HepG2 (cell line): ENCODE measurements at regions not wholly inside any gene's neighbourhood (a gene's known extent, or its start where the extent isn't known, plus 50 kb on each side); places are given as distances from the start of the nearest gene placed in this dataset.

ENCODE experiments used
- ATAC-seq: fragments of 200-7000 bp; cut with Tn5 transposase; 3 replicates; pipeline ENCODE4 v1.9.1; 2020; ENCODE audit warnings: mild to moderate bottlenecking, moderate library complexity
- BruUV-seq: library from RNA; stranded (reverse); fragments of 400-500 nt; replicated peaks from 2 replicates; lab custom pipeline; 2021; lab: Mats Ljungman, UMichigan
- CTCF ChIA-PET: fragments of 300-600 bp; formaldehyde crosslinking; extraction: SDS; loops from one replicate; lab custom pipeline; 2021; ENCODE audit warnings: low total read pairs, inconsistent platforms, low intra/inter-chr PET ratio; lab: Yijun Ruan, JAX
- POLR2A ChIA-PET: fragments of 350-600 bp; sonication (Branson Sonifier 250); formaldehyde crosslinking; loops from one replicate; lab custom pipeline; 2020; ENCODE audit warnings: antibody characterized with exemption, inconsistent platforms; lab: Yijun Ruan, JAX
- DNase-seq: peaks from one replicate; pipeline ENCODE4 v3.0.0-alpha.2; 2015; ENCODE audit warnings: low spot score
- FAIRE-seq: peaks from 3 replicates; lab custom pipeline; 2011; peaks lifted over from hg19 to GRCh38; lab: Jason Lieb, UNC
- H2AFZ ChIP-seq: one replicate; pipeline ENCODE4 v1.6.1; 2011; ENCODE audit warnings: low read length, inconsistent platforms
- H3K27ac ChIP-seq: fragments of 300-600 bp; 3 replicates; pipeline ENCODE4 v1.8.0; 2011; ENCODE audit warnings: mixed run types, mild to moderate bottlenecking, mixed read lengths, low read length, inconsistent platforms; ENCODE audit not compliant: insufficient read depth; ENCODE audit errors: extremely low read length
- H3K27me3 ChIP-seq, 2 experiments: fragments of 200-600 bp in 1 of 2; 2 replicates in 1 of 2; 3 replicates in 1 of 2; pipeline versions ENCODE4 v1.6.0 to v1.8.0; 2011; ENCODE audit warnings: low read length in 2 of 2, mild to moderate bottlenecking in 2 of 2, moderate library complexity in 2 of 2, inconsistent platforms in 1 of 2; ENCODE audit not compliant: insufficient read depth in 2 of 2, control insufficient read depth in 1 of 2
- H3K36me3 ChIP-seq, 2 experiments: fragments of 200-600 bp in 1 of 2; replicated peaks in 1 of 2; 2 replicates in 1 of 2; 3 replicates in 1 of 2; pipeline versions ENCODE4 v1.5.1 to v1.8.0; 2011; ENCODE audit warnings: low read length in 2 of 2, inconsistent platforms in 1 of 2; ENCODE audit not compliant: insufficient read depth in 2 of 2, control insufficient read depth in 1 of 2
- H3K4me1 ChIP-seq: 2 replicates; pipeline ENCODE4 v1.5.1; 2012; ENCODE audit warnings: low read length, inconsistent platforms; ENCODE audit not compliant: insufficient read depth
- H3K4me2 ChIP-seq: 2 replicates; pipeline ENCODE4 v1.6.0; 2011; ENCODE audit warnings: low read depth, low read length, inconsistent platforms
- H3K4me3 ChIP-seq, 3 experiments: fragments of 200-600 bp in 1 of 3; sonication (generic), shearing (Covaris generic) in 1 of 3; replicated peaks in 1 of 3; 2 replicates each; pipeline ENCODE4 v1.5.1; 2011 to 2016; ENCODE audit warnings: low read length in 3 of 3, inconsistent platforms in 2 of 3, low read depth in 2 of 3, mild to moderate bottlenecking in 2 of 3, control low read depth in 1 of 3, mixed read lengths in 1 of 3; ENCODE audit not compliant: insufficient read depth in 1 of 3
- H3K79me2 ChIP-seq: one replicate; pipeline ENCODE4 v1.6.1; 2011; ENCODE audit warnings: low read length, inconsistent platforms; ENCODE audit not compliant: insufficient read depth
- H3K9ac ChIP-seq: 2 replicates; pipeline ENCODE4 v1.6.0; 2011; ENCODE audit warnings: mild to moderate bottlenecking, low read depth, low read length, inconsistent platforms; ENCODE audit not compliant: insufficient read depth
- H3K9me3 ChIP-seq: 2 replicates; pipeline ENCODE4 v1.5.1; 2012; ENCODE audit warnings: mild to moderate bottlenecking, low read length
- H4K20me1 ChIP-seq: 2 replicates; pipeline ENCODE4 v1.6.0; 2011; ENCODE audit warnings: inconsistent platforms, mild to moderate bottlenecking, low read length, moderate library complexity; ENCODE audit not compliant: insufficient read depth
- AKAP8 ChIP-seq: sonication (generic); formaldehyde crosslinking; IDR thresholded peaks from 2 replicates; pipeline ENCODE4 v1.5.1; 2020; ENCODE audit warnings: mild to moderate bottlenecking, missing genetic modification reagents
- FOSL2 ChIP-seq: sonication (generic); formaldehyde crosslinking; IDR thresholded peaks from 2 replicates; pipeline ENCODE4 v1.4.0; 2020; ENCODE audit warnings: missing genetic modification reagents
- GTF3A ChIP-seq: sonication (generic); formaldehyde crosslinking; conservative IDR thresholded peaks from 2 replicates; pipeline ENCODE4 v1.4.0; 2020; ENCODE audit warnings: mild to moderate bottlenecking, missing genetic modification reagents
- IRF1 ChIP-seq: sonication (generic); formaldehyde crosslinking; IDR thresholded peaks from 2 replicates; pipeline ENCODE4 v1.4.0; 2020; ENCODE audit warnings: low read depth, mild to moderate bottlenecking, missing genetic modification reagents
- NFE2L2 ChIP-seq: fragments of 150-350 bp; IDR thresholded peaks from 2 replicates; pipeline ENCODE4 v1.6.1; 2014; ENCODE audit warnings: low read length
- NKX3-1 ChIP-seq: sonication (generic); formaldehyde crosslinking; IDR thresholded peaks from 2 replicates; pipeline ENCODE4 v1.5.0; 2020; ENCODE audit warnings: missing genetic modification reagents
- PRDM4 ChIP-seq: sonication (generic); formaldehyde crosslinking; IDR thresholded peaks from 2 replicates; pipeline ENCODE4 v1.9.0; 2021; ENCODE audit warnings: missing genetic modification reagents, borderline replicate concordance
- RFXANK ChIP-seq: IDR thresholded peaks from 2 replicates; pipeline ENCODE4 v1.6.1; 2016
- SP2 ChIP-seq: sonication (generic); formaldehyde crosslinking; IDR thresholded peaks from 2 replicates; pipeline ENCODE4 v1.5.1; 2020; ENCODE audit warnings: mild to moderate bottlenecking, missing genetic modification reagents
- TEAD3 ChIP-seq: optimal IDR thresholded peaks from 2 replicates; pipeline ENCODE3; 2016; ENCODE audit warnings: borderline replicate concordance
- THAP7 ChIP-seq: sonication (generic); formaldehyde crosslinking; IDR thresholded peaks from 2 replicates; pipeline ENCODE4 v1.8.1; 2023; ENCODE audit warnings: mild to moderate bottlenecking, missing genetic modification reagents
- ZNF20 ChIP-seq: sonication (generic); formaldehyde crosslinking; IDR thresholded peaks from 2 replicates; pipeline ENCODE4 v1.4.0; 2020; ENCODE audit warnings: mild to moderate bottlenecking, moderate library complexity, missing genetic modification reagents
- ZNF225 ChIP-seq: sonication (generic); formaldehyde crosslinking; IDR thresholded peaks from 2 replicates; pipeline ENCODE4 v1.4.0; 2020; ENCODE audit warnings: mild to moderate bottlenecking, missing genetic modification reagents
- ZNF230 ChIP-seq: sonication (generic); formaldehyde crosslinking; IDR thresholded peaks from 2 replicates; pipeline ENCODE4 v1.4.0; 2020; ENCODE audit warnings: mild to moderate bottlenecking, missing genetic modification reagents
- ZNF251 ChIP-seq: sonication (generic); formaldehyde crosslinking; IDR thresholded peaks from 2 replicates; pipeline ENCODE4 v1.9.0; 2021; ENCODE audit warnings: mild to moderate bottlenecking, missing genetic modification reagents
- WGBS: methylation state at CpG from one replicate; pipeline ENCODE4 v1.1.6; 2017; ENCODE audit warnings: low lambda C conversion rate; 5-methylcytosine and 5-hydroxymethylcytosine counted together
- in situ Hi-C: cut with HindIII; loops from 2 replicates; pipeline ENCODE4 v1.10.0; 2017; ENCODE audit warnings: low pct_unique_long_range_greater_than_20kb; ENCODE audit not compliant: extremely low pct_ligation_motif_present
- intact Hi-C: fragments of 100-400 bp; cut with micrococcal nuclease; formaldehyde crosslinking; loops from one replicate; pipeline ENCODE4 v1.10.0; 2022; ENCODE audit not compliant: unreplicated experiment

- peaks cover 40% of the 10 kb centered on the region for H3K4me1 ChIP-seq
- H3K4me3 ChIP-seq, result no peak overlapping the region
- FAIRE-seq (no peak), DNase-seq (peak; percentile 70)
- WGBS, result 37% methylated on average over 6 of the region's 6 CpGs
- H3K9ac ChIP-seq, result no peak overlapping the region
- H3K9me3 ChIP-seq, result no peaks in the 10 kb centered on the region
- intact Hi-C loops, result no loop called here
- H4K20me1 ChIP-seq, result no peaks in the 10 kb centered on the region
- H2AFZ ChIP-seq, result peak overlapping the region; percentile 7
- BruUV-seq, result no TSS peak
- POLR2A ChIA-PET, result no interaction called here
- TF ChIP-seq TEAD3 (peak; percentile 54), ZNF251 (CRISPR knock-in tag) (no peak), FOSL2 (CRISPR knock-in tag) (peak; percentile 37; the same call in 1 of the 2 replicates)
- TF ChIP-seq, all 625 proteins: peak for 2
- no peak overlapping the region for H3K4me2 ChIP-seq
- H3K27ac ChIP-seq, result no peak overlapping the region
- peak; percentile 21; the same call in 2 of the 3 replicates for ATAC-seq
- in situ Hi-C loops, result no loop called here
- CTCF ChIA-PET, result no interaction called here
- no peaks in the 10 kb centered on the region for H3K79me2 ChIP-seq
- no peaks in the 10 kb centered on the region for H3K36me3 ChIP-seq
- H3K27me3 ChIP-seq, result no peaks in the 10 kb centered on the region
Observed at GRCh38 chr4:83855044-83855443, 319.1 kb downstream of the GPAT3 start.

GRCh38 chr4:83852085-83852451 is 316.2 kb downstream of the GPAT3 start:
- no peak for TF ChIP-seq ZNF230 (CRISPR knock-in tag)
- TF ChIP-seq GTF3A (CRISPR knock-in tag), result no peak
- no peak for TF ChIP-seq AKAP8 (CRISPR knock-in tag)
- no peak for TF ChIP-seq RFXANK (CRISPR knock-in tag)
- TF ChIP-seq SP2, result no peak
- no peak for TF ChIP-seq THAP7
- TF ChIP-seq ZNF225 (CRISPR knock-in tag), result no peak
- no peak for TF ChIP-seq ZNF20 (CRISPR knock-in tag)
- no peak for TF ChIP-seq PRDM4
- no peak for TF ChIP-seq NKX3-1 (CRISPR knock-in tag)
- TF ChIP-seq IRF1 (CRISPR knock-in tag), result no peak
- TF ChIP-seq NFE2L2, result no peak
- no TSS peak for BruUV-seq
- Histone ChIP-seq H3K9me3 (no peaks in the 10 kb centered on the region), H3K4me1 (peaks cover 40% of the 10 kb centered on the region), H3K79me2 (no peaks in the 10 kb centered on the region), H3K9ac (no peak overlapping the region), H3K4me2 (peak overlapping the region; percentile 70), H3K27ac (peak overlapping the region; percentile 52), H3K36me3 (no peaks in the 10 kb centered on the region), H4K20me1 (no peaks in the 10 kb centered on the region), H2AFZ (no peak overlapping the region), H3K27me3 (no peaks in the 10 kb centered on the region), H3K4me3 (0 out of 6 replicates have a peak overlapping the region, but pooled peaks of 1 of the 3 experiments have one; percentile 21)
- ChIA-PET POLR2A (interaction anchor here (1.1 kb wide), 1 partner anchor 10 kb away, joined by 4 read pairs; no protein-coding TSS in a partner anchor), CTCF (no interaction called here)
- WGBS, result 3% methylated on average over 1 of the region's 1 CpG
- ATAC-seq, result no peak
- in situ Hi-C loops, result no loop called here
- peak; percentile 25 for DNase-seq
- intact Hi-C loops, result loop anchor here (5.0 kb wide), 1 partner anchor 80 kb away; no protein-coding TSS in a partner anchor
- no peak for FAIRE-seq
